SK-N-SH treated with all-trans-retinoic acid at 6 μM for 48 hours (cell line): ENCODE measurements at regions not wholly inside any gene's neighbourhood (a gene's known extent, or its start where the extent isn't known, plus 50 kb on each side); places are given as distances from the start of the nearest gene placed in this dataset.

Experiments used
- ATAC-seq: fragments of 200-7000 bp; cut with Tn5 transposase; 3 replicates; pipeline ENCODE4 v1.9.1; 2020; ENCODE audit warnings: mild to moderate bottlenecking, moderate library complexity
- ARNTL ChIP-seq: fragments of 450-650 bp; formaldehyde crosslinking; IDR thresholded peaks from 2 replicates; pipeline ENCODE4 v1.5.0; 2020; ENCODE audit warnings: low read depth, mild to moderate bottlenecking, moderate library complexity, borderline replicate concordance
- BACH2 ChIP-seq: fragments of 250-450 bp; sonication (Bioruptor Pico); IDR thresholded peaks from 2 replicates; pipeline ENCODE4 v1.9.0; 2021; ENCODE audit warnings: mild to moderate bottlenecking, borderline replicate concordance
- CSDC2 ChIP-seq: fragments of 250-450 bp; sonication (Bioruptor Pico); IDR thresholded peaks from 2 replicates; pipeline ENCODE4 v1.5.0; 2020; ENCODE audit warnings: mild to moderate bottlenecking, moderate library complexity
- ESRRG ChIP-seq: fragments of 250-450 bp; sonication (Bioruptor Pico); IDR thresholded peaks from 2 replicates; pipeline ENCODE4 v1.6.1; 2021; ENCODE audit warnings: mild to moderate bottlenecking
- GLIS3 ChIP-seq: fragments of 250-450 bp; sonication (Bioruptor Pico); IDR thresholded peaks from 2 replicates; pipeline ENCODE4 v1.5.0; 2020; ENCODE audit warnings: mild to moderate bottlenecking, moderate library complexity
- ISL1 ChIP-seq: fragments of 250-450 bp; sonication (Bioruptor Pico); IDR thresholded peaks from 2 replicates; pipeline ENCODE4 v2.1.2; 2022; ENCODE audit warnings: mild to moderate bottlenecking, moderate library complexity
- OSR1 ChIP-seq: fragments of 250-450 bp; sonication (Bioruptor Pico); IDR thresholded peaks from 2 replicates; pipeline ENCODE4 v1.8.0; 2022; ENCODE audit warnings: moderate library complexity, mild to moderate bottlenecking, inconsistent platforms
- RARB ChIP-seq: fragments of 250-450 bp; sonication (Bioruptor Pico); IDR thresholded peaks from 2 replicates; pipeline ENCODE4 v1.8.0; 2021; ENCODE audit warnings: mild to moderate bottlenecking, moderate library complexity
- SNAI2 ChIP-seq: fragments of 250-450 bp; sonication (Bioruptor Pico); IDR thresholded peaks from 2 replicates; pipeline ENCODE4 v1.5.0; 2020; ENCODE audit warnings: mild to moderate bottlenecking, moderate library complexity
- TOX ChIP-seq: fragments of 250-450 bp; sonication (Bioruptor Pico); IDR thresholded peaks from 2 replicates; pipeline ENCODE4 v1.8.0; 2021; ENCODE audit warnings: mild to moderate bottlenecking, moderate library complexity, borderline replicate concordance
- ZC3H10 ChIP-seq: fragments of 250-450 bp; sonication (Bioruptor Pico); IDR thresholded peaks from 2 replicates; pipeline ENCODE4 v1.5.1; 2021; ENCODE audit warnings: mild to moderate bottlenecking, moderate library complexity
- ZFP3 ChIP-seq: fragments of 250-450 bp; sonication (Bioruptor Pico); IDR thresholded peaks from 2 replicates; pipeline ENCODE4 v1.5.0; 2020; ENCODE audit warnings: mild to moderate bottlenecking, moderate library complexity
- ZFP30 ChIP-seq: fragments of 450-650 bp; formaldehyde crosslinking; IDR thresholded peaks from 2 replicates; pipeline ENCODE4 v1.5.0; 2022; ENCODE audit warnings: mild to moderate bottlenecking, moderate library complexity
- ZNF565 ChIP-seq: fragments of 450-650 bp; formaldehyde crosslinking; conservative IDR thresholded peaks from 2 replicates; pipeline ENCODE4 v1.5.0; 2020; ENCODE audit warnings: low read depth, mild to moderate bottlenecking, moderate library complexity
- ZNF8 ChIP-seq: fragments of 450-650 bp; formaldehyde crosslinking; IDR thresholded peaks from 2 replicates; pipeline ENCODE4 v1.5.0; 2020; ENCODE audit warnings: mild to moderate bottlenecking, moderate library complexity
- TF ChIP-seq, protein P1 (sequence below): fragments of 250-450 bp; sonication (Bioruptor Pico); IDR thresholded peaks from 2 replicates; pipeline ENCODE4 v1.5.1; 2021; ENCODE audit warnings: mild to moderate bottlenecking, moderate library complexity
- TF ChIP-seq, protein P2 (sequence below): fragments of 250-450 bp; sonication (Bioruptor Pico); IDR thresholded peaks from 2 replicates; pipeline ENCODE4 v1.8.0; 2020; ENCODE audit warnings: mild to moderate bottlenecking, moderate library complexity, borderline replicate concordance
- TF ChIP-seq, protein P3 (sequence below): fragments of 250-450 bp; sonication (Bioruptor Pico); IDR thresholded peaks from 2 replicates; pipeline ENCODE4 v1.5.1; 2020; ENCODE audit warnings: low read depth, mild to moderate bottlenecking, moderate library complexity
- TF ChIP-seq, protein P4 (sequence below): fragments of 250-450 bp; sonication (Bioruptor Pico); IDR thresholded peaks from 2 replicates; pipeline ENCODE4 v1.5.0; 2020; ENCODE audit warnings: mild to moderate bottlenecking, moderate library complexity
- TF ChIP-seq, protein P5 (sequence below): fragments of 250-450 bp; sonication (Bioruptor Pico); IDR thresholded peaks from 2 replicates; pipeline ENCODE4 v1.8.0; 2021; ENCODE audit warnings: low read depth, mild to moderate bottlenecking, moderate library complexity, borderline replicate concordance

DNA sequence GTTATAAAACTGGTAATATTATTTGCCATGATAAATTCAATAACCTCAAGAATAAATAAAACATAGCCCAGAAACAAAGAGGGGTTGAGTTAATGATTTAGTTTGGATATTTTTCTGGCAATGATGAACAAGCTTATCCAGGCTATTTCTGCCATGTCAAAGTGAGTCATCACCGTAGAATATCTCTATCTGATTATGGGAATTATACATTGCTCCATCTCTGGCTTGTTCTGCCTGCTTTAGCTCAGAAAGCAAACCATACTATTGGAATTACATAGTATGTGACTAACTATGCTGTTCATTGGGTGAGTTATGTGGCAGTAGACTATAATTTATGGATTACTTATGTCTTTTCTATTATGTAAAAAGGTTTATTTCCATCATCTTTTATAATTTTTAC is 680.1 kb upstream of the AADAT start:
- TF ChIP-seq ARNTL (CRISPR knock-in tag) = no peak
- no peak for TF ChIP-seq ZC3H10 (CRISPR knock-in tag)
- no peak for TF ChIP-seq ZNF565 (CRISPR knock-in tag)
- no peak for TF ChIP-seq ESRRG (CRISPR knock-in tag)
- no peak for TF ChIP-seq BACH2 (CRISPR knock-in tag)
- TF ChIP-seq, protein P1, sequence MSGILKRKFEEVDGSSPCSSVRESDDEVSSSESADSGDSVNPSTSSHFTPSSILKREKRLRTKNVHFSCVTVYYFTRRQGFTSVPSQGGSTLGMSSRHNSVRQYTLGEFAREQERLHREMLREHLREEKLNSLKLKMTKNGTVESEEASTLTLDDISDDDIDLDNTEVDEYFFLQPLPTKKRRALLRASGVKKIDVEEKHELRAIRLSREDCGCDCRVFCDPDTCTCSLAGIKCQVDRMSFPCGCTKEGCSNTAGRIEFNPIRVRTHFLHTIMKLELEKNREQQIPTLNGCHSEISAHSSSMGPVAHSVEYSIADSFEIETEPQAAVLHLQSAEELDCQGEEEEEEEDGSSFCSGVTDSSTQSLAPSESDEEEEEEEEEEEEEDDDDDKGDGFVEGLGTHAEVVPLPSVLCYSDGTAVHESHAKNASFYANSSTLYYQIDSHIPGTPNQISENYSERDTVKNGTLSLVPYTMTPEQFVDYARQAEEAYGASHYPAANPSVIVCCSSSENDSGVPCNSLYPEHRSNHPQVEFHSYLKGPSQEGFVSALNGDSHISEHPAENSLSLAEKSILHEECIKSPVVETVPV = no peak
- 0 out of 2 replicates have a peak, but pooled peaks have one; percentile 44 for TF ChIP-seq GLIS3 (CRISPR knock-in tag)
- TF ChIP-seq ISL1 (CRISPR knock-in tag) = peak; percentile 82
- TF ChIP-seq, protein P2, sequence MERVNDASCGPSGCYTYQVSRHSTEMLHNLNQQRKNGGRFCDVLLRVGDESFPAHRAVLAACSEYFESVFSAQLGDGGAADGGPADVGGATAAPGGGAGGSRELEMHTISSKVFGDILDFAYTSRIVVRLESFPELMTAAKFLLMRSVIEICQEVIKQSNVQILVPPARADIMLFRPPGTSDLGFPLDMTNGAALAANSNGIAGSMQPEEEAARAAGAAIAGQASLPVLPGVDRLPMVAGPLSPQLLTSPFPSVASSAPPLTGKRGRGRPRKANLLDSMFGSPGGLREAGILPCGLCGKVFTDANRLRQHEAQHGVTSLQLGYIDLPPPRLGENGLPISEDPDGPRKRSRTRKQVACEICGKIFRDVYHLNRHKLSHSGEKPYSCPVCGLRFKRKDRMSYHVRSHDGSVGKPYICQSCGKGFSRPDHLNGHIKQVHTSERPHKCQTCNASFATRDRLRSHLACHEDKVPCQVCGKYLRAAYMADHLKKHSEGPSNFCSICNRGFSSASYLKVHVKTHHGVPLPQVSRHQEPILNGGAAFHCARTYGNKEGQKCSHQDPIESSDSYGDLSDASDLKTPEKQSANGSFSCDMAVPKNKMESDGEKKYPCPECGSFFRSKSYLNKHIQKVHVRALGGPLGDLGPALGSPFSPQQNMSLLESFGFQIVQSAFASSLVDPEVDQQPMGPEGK (CRISPR knock-in tag) = peak; percentile 49; the same call in 1 of the 2 replicates
- TF ChIP-seq CSDC2 (CRISPR knock-in tag) = no peak
- TF ChIP-seq, all 23 proteins: peak for 3
- ATAC-seq = peak; percentile 77

DNA sequence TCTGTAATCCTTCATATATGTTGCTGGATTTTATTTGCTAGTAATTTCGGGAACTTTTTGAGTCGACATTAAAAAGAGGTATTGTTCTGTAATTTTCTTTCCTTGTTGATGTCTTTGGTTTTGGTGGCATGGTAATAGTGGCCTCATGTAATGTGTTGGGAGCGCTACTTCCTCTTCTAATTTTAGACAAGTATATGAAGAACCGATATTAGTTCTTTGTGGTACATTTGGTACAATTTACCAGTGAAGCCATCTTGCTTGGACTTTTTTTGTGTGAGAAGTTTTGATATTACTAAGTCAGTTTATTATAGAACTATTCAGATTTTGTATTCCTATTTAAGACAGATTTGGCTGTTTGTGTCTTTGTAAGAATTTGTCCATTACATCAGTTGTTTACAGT is 669.2 kb upstream of the AADAT start:
- no peak for TF ChIP-seq ZNF8
- TF ChIP-seq, protein P2 (CRISPR knock-in tag) = no peak
- no peak for TF ChIP-seq SNAI2 (CRISPR knock-in tag)
- no peak for TF ChIP-seq ZFP30
- no peak for TF ChIP-seq RARB (CRISPR knock-in tag)
- TF ChIP-seq TOX (CRISPR knock-in tag) = no peak
- no peak for TF ChIP-seq ZNF565 (CRISPR knock-in tag)
- no peak for TF ChIP-seq ISL1 (CRISPR knock-in tag)
- no peak for TF ChIP-seq ARNTL (CRISPR knock-in tag)
- TF ChIP-seq, protein P1 = no peak
- TF ChIP-seq, protein P3, sequence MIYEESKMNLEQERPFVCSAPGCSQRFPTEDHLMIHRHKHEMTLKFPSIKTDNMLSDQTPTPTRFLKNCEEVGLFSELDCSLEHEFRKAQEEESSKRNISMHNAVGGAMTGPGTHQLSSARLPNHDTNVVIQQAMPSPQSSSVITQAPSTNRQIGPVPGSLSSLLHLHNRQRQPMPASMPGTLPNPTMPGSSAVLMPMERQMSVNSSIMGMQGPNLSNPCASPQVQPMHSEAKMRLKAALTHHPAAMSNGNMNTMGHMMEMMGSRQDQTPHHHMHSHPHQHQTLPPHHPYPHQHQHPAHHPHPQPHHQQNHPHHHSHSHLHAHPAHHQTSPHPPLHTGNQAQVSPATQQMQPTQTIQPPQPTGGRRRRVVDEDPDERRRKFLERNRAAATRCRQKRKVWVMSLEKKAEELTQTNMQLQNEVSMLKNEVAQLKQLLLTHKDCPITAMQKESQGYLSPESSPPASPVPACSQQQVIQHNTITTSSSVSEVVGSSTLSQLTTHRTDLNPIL (CRISPR knock-in tag) = no peak
- no peak for ATAC-seq

DNA sequence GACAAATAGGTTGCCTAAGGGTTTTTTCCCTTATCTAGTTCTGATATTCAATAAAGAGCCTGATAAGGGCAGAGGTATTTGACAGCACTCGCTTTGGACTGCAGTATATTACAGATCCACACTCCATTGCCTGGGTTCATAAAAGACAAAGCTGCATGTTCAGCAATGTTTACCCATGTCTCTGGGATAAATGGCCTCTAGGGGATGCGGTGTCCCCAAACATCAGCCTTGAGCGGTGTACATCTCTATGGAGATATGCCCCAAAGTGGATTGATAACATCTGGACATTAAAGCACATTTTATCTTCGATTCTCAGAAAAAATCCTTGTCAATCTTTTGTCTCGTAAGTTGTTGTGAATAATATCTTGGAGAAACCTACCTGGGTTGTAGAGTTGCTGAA is 660.8 kb upstream of the AADAT start:
- ATAC-seq = no peak
- TF ChIP-seq ISL1 (CRISPR knock-in tag) (no peak), GLIS3 (CRISPR knock-in tag) (no peak), TOX (CRISPR knock-in tag) (no peak), ZFP3 (CRISPR knock-in tag) (no peak), CSDC2 (CRISPR knock-in tag) (no peak), SNAI2 (CRISPR knock-in tag) (no peak), OSR1 (CRISPR knock-in tag) (no peak), ESRRG (CRISPR knock-in tag) (no peak), ZNF565 (CRISPR knock-in tag) (no peak), ZNF8 (no peak), BACH2 (CRISPR knock-in tag) (no peak)
- TF ChIP-seq, protein P4, sequence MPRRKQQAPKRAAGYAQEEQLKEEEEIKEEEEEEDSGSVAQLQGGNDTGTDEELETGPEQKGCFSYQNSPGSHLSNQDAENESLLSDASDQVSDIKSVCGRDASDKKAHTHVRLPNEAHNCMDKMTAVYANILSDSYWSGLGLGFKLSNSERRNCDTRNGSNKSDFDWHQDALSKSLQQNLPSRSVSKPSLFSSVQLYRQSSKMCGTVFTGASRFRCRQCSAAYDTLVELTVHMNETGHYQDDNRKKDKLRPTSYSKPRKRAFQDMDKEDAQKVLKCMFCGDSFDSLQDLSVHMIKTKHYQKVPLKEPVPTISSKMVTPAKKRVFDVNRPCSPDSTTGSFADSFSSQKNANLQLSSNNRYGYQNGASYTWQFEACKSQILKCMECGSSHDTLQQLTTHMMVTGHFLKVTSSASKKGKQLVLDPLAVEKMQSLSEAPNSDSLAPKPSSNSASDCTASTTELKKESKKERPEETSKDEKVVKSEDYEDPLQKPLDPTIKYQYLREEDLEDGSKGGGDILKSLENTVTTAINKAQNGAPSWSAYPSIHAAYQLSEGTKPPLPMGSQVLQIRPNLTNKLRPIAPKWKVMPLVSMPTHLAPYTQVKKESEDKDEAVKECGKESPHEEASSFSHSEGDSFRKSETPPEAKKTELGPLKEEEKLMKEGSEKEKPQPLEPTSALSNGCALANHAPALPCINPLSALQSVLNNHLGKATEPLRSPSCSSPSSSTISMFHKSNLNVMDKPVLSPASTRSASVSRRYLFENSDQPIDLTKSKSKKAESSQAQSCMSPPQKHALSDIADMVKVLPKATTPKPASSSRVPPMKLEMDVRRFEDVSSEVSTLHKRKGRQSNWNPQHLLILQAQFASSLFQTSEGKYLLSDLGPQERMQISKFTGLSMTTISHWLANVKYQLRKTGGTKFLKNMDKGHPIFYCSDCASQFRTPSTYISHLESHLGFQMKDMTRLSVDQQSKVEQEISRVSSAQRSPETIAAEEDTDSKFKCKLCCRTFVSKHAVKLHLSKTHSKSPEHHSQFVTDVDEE (CRISPR knock-in tag) = no peak
- TF ChIP-seq, protein P5, sequence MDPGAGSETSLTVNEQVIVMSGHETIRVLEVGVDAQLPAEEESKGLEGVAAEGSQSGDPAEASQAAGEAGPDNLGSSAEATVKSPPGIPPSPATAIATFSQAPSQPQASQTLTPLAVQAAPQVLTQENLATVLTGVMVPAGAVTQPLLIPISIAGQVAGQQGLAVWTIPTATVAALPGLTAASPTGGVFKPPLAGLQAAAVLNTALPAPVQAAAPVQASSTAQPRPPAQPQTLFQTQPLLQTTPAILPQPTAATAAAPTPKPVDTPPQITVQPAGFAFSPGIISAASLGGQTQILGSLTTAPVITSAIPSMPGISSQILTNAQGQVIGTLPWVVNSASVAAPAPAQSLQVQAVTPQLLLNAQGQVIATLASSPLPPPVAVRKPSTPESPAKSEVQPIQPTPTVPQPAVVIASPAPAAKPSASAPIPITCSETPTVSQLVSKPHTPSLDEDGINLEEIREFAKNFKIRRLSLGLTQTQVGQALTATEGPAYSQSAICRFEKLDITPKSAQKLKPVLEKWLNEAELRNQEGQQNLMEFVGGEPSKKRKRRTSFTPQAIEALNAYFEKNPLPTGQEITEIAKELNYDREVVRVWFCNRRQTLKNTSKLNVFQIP (CRISPR knock-in tag) = no peak
- TF ChIP-seq, protein P3 (CRISPR knock-in tag) = no peak
- TF ChIP-seq, protein P1 = no peak
